GM19238 (cell line): ENCODE measurements at regions not wholly inside any gene's neighbourhood (a gene's known extent, or its start where the extent isn't known, plus 50 kb on each side); places are given as distances from the start of the nearest gene placed in this dataset.
"Not testable (repeated sequence)": the region's sequence is repeated elsewhere in the genome, so short reads cannot be mapped to it uniquely, and the experiment has no call there.

Experiments
- DNase-seq: peaks from one replicate; pipeline ENCODE4 v3.0.0; 2011; ENCODE audit warnings: low spot score; ENCODE audit not compliant: insufficient read length

- DNase-seq, result no peak
Measured at GRCh38 chr20:60096166-60096565, 137.9 kb downstream of the CDH26 start.

GRCh38 chr20:60097285-60097684 is 139.1 kb downstream of the CDH26 start:
- no peak for DNase-seq

GRCh38 chr20:60100780-60101179 is 142.6 kb downstream of the CDH26 start:
- DNase-seq, result no peak

GRCh38 chr20:60101201-60101890 is 143.1 kb downstream of the CDH26 start:
- DNase-seq, result no peak

GRCh38 chr20:60101891-60102281 is 143.7 kb downstream of the CDH26 start:
- DNase-seq, result no peak

- DNase-seq, result no peak
Measured at GRCh38 chr20:60102665-60103210, 144.5 kb downstream of the CDH26 start.

GRCh38 chr20:60104993-60105803 is 147.0 kb downstream of the CDH26 start:
- no peak for DNase-seq

GRCh38 chr20:60106186-60106585 is 148.0 kb downstream of the CDH26 start:
- DNase-seq, result not testable (repeated sequence)

GRCh38 chr20:60107621-60108390 is 149.6 kb downstream of the CDH26 start:
- no peak for DNase-seq

- DNase-seq, result no peak
Measured at GRCh38 chr20:60108397-60108796, 150.2 kb downstream of the CDH26 start.

GRCh38 chr20:60113024-60113724 is 155.0 kb downstream of the CDH26 start:
- DNase-seq, result no peak

- DNase-seq, result no peak
Measured at GRCh38 chr20:60113771-60114170, 155.5 kb downstream of the CDH26 start.

GRCh38 chr20:60115451-60115850 is 157.2 kb downstream of the CDH26 start:
- DNase-seq, result no peak

- DNase-seq, result no peak
Measured at GRCh38 chr20:60116128-60116909, 158.1 kb downstream of the CDH26 start.

GRCh38 chr20:60117065-60117464 is 158.8 kb downstream of the CDH26 start:
- no peak for DNase-seq

GRCh38 chr20:60121903-60122302 is 163.7 kb downstream of the CDH26 start:
- DNase-seq, result no peak

GRCh38 chr20:60122671-60123070 is 164.4 kb downstream of the CDH26 start:
- DNase-seq, result no peak

GRCh38 chr20:60123096-60123495 is 164.9 kb downstream of the CDH26 start:
- no peak for DNase-seq

- no peak for DNase-seq
Measured at GRCh38 chr20:60123652-60124051, 165.4 kb downstream of the CDH26 start.

GRCh38 chr20:60124776-60125381 is 166.7 kb downstream of the CDH26 start:
- DNase-seq, result no peak
